Lower leg skin (tissue), 3 donors: ENCODE measurements at regions not wholly inside any gene's neighbourhood (a gene's known extent, or its start where the extent isn't known, plus 50 kb on each side); places are given as distances from the start of the nearest gene placed in this dataset.

Source experiments
- POLR2A ChIP-seq, 2 donors: fragments of 450-650 bp; IDR thresholded peaks; one replicate each; pipeline ENCODE4 v1.6.1; 2016 to 2017; ENCODE audit warnings: antibody characterized with exemption in 2 of 2, mild to moderate bottlenecking in 1 of 2, moderate library complexity in 1 of 2
- TF ChIP-seq, protein P1 (sequence below), 3 donors: fragments of 450-650 bp; IDR thresholded peaks; one replicate each; pipeline ENCODE4 v1.5.1; 2016; ENCODE audit warnings: antibody characterized with exemption in 3 of 3, mild to moderate bottlenecking in 3 of 3, moderate library complexity in 2 of 3

DNA sequence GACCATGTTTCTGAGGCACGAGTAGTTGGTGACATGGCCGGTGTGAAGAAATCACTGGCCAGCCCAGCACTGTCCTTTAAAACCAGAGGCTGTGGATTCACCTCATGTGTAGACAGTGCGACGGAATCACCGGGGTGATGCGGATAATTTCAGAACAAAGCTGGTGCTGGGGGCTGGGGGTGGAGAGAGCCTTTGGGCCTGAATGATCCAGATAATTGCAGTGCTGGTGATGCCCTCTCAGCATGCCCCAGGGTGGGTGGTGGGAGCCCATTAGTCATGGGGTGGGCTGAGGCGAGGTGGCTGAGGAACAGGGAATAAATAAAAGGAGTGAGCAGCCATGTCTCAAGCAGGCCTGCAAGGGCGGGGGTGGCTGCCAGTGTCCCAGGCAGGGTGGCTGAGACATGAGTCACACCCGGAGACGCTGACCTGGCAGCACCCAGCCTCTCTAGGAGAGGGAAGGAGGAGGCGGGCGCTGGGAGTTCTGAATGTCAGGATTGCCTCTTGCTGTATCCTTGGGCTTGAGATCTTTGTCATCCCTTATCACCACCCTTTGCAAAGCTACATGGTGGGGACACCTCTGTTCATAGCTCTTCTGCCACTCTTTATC, 61.1 kb upstream of the KCNK12 start:
- TF ChIP-seq, protein P1, sequence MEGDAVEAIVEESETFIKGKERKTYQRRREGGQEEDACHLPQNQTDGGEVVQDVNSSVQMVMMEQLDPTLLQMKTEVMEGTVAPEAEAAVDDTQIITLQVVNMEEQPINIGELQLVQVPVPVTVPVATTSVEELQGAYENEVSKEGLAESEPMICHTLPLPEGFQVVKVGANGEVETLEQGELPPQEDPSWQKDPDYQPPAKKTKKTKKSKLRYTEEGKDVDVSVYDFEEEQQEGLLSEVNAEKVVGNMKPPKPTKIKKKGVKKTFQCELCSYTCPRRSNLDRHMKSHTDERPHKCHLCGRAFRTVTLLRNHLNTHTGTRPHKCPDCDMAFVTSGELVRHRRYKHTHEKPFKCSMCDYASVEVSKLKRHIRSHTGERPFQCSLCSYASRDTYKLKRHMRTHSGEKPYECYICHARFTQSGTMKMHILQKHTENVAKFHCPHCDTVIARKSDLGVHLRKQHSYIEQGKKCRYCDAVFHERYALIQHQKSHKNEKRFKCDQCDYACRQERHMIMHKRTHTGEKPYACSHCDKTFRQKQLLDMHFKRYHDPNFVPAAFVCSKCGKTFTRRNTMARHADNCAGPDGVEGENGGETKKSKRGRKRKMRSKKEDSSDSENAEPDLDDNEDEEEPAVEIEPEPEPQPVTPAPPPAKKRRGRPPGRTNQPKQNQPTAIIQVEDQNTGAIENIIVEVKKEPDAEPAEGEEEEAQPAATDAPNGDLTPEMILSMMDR (IDR thresholded peaks at IDR 0.05): no peak
- no peak for TF ChIP-seq POLR2A (IDR thresholded peaks at IDR 0.05)
